GM18526 (cell line): ENCODE measurements at regions not wholly inside any gene's neighbourhood (a gene's known extent, or its start where the extent isn't known, plus 50 kb on each side); places are given as distances from the start of the nearest gene placed in this dataset.

Experiments
- POLR2A ChIP-seq: IDR thresholded peaks from 3 replicates; pipeline ENCODE4 v1.6.1; 2011; ENCODE audit not compliant: insufficient read length; ENCODE audit errors: extremely low read depth

DNA sequence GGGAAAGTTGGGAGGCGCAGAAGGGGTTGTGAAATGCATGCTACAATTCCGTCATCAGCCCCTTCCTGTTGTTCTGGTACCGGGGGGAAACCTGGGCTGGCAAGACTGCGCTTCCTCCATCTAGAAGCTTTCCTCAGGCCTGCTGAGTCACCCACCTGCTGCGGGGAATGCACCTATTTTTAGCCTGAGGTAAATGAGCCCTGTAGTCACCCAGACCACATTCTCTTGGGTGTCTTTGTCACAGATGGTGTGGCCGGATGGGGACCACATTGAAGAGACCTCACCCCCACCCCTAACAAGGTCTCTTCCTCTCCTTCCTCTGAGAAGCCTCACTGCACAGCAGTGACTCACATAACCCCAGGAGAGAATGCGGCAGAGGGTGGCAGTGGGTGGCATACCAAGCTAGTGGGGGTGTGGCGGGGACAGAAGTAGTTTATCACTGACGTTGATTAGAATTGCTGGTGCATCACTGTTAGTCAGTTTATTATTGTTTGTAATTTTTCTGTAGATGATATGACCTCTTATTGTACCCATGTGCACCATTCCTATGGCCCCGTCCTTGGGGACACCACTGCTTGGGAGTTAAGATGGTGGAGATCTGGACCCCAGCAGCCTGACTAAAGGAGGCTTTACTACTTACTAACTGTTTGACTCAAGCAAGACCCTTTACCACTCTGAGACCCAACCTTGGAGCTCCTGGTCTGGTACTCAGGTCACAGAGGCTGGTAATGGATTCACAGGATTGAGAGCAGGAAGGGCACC, 83.0 kb upstream of the DUSP5 start:
- TF ChIP-seq POLR2A, result peak; percentile 37

DNA sequence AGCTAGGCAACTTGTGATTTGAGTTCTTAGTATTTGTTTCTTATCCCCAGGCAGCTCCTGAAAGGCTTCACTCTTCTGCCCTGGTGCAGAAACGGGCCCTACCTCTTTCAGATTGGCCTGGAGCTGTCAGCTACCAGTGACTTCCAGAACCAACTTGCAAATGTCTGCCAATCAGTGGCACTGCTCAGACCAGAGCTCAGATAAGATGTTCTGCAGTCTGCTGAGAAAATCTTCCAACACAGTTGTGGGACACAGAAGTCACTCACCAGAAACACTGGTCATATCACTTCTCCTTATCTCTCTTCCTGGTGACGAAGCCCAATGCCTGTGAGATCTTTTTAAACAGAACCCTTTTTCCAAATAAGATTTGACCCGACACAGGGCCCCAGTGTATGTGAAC, 81.9 kb upstream of the DUSP5 start:
- TF ChIP-seq POLR2A, result no peak

DNA sequence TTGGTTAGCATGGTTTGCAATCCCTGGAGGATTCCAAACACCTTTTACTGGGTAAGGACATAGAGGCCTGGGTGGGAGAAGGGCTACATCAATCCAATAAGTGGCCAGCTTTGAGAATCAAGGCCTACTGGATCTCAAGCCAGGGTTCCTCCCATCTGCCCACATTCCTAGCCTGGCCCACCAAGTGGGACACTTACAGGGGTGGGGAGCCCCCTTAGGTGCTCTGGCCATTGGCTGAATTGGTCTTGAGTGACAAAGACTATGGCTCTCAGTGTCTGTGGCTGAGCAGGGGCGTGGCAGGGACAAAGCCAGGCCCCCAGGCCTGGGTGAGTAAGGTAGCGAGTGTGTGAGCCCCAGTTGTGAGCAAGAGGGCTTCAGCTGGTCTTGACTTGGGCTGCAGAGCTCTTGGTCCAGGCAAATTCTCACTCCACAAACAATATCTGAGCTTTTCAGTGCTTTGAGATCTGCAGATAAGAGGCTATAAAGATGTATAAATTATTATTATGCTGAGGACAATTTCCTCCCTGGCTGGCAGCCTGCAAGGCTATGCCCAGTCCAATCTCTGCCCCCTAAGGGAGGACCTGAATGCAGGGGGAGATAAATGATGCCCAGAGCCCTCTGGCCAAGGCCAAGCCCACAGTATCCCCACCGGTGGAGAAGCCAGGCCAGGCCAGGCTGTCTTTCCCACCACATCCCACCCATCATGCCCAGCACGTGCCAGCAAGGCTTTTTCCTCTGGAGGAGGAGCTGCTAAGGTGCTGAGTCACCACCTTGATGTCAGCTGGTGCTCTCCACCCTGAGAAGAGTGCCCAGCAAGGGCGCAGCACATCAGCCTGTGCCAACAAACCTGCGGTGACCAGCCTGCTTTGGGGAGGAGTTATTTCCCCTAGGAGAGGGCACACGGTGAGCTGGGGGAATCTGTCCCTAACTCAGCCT, 80.7 kb upstream of the DUSP5 start:
- TF ChIP-seq POLR2A, result no peak

DNA sequence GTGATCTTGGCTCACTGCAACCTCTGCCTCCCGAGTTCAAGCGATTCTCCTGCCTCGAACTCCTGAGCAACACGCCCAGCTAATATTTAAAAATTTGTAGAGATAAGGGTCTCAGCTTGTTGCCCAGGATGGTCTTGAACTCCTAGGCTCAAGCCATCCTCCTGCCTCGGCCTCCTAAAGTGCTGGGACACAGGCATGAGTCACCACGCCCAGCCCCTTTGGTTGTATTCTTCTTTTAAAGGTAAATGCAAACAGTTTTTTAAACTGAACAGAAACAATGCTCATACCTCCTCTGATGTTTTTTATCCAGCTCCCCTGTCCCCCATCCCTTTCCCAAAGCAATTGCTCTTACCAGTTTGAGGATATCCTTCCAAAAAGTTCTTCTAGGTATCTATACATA, 79.5 kb upstream of the DUSP5 start:
- no peak for TF ChIP-seq POLR2A

DNA sequence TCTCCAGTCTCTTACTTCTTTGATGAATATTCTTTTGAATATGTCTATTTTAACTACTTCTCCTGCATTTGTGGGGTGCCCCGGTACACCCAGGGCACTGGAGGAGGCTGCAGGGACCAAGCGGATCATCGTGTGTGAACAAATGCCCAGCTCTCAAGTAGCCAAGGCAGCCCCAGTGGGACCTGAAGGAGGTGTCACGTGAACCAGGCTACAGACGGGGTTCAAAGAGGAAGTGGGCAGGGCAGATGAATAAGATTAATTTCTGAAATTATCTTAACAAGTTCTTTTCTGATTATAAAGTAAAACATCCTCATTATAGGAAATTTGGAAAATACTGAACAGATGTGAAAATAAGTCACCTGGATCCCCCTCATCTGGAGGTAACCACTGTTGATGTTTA, 78.4 kb upstream of the DUSP5 start:
- no peak for TF ChIP-seq POLR2A

DNA sequence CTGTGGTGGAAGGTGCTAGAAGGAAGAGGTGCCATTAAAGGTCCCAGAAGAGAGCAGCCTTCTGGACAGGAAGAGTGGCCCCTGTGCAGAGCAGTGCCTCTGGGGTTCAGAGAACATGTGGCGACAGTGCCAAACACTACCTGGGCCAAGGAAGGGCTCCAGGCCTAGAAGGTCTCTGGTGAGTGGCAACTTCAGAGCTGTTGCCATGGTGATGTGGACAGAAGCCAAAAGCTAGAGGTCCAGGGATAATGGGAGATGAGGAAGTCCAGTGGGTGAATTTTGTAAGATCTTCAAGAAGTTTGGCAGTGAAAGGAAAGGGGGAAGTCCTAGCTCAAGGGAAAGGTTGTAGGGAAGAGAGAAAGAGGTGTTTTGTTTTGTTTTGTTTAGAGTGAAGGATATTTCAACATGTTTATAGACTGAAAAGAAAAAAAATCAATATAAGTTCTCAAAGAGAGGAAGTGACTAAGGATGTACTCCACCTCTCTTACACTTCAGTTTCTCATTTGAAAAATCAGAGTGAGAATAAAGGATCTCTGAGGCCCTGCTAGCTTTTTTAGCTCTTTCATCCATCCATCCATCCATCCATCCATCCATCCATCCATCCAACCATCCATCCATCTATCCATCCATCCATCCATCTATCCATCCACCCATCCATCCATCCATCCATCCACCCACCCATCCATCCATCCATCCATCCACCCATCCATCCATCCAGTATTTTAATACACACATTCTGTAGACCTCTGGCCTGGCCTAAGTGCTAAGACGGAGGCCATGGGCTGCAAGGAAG, 77.1 kb upstream of the DUSP5 start:
- TF ChIP-seq POLR2A, result no peak

DNA sequence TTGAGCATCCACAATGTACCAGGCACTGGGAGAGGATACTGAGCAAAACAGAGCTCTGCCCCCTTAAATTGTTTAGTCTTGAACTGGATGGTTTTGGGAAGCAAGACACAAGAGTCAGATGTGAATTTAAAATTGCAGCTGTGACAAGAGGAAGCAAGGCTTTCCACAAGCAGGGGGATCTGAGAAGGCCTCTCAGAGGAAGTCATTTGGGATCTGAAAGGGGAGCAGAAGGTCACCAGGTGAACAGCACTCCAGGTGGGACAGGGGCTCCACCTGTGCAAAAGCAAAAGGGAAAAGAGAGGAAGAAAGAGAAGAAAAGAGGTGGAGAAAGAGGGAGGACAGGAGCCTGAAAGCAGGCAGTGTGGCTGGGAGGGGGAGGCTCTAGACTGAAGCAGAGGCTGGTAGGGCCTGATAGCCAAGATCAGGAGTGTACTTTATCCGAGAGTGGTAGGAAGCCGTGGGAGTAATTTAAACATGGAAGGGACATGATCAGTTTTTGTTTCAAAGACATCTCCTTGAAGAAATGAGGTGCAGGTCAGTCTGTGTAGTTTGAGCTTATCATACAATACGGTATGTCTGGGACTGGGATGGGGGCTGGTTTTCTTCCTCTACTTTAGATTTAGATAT, 76.1 kb upstream of the DUSP5 start:
- TF ChIP-seq POLR2A, result no peak

DNA sequence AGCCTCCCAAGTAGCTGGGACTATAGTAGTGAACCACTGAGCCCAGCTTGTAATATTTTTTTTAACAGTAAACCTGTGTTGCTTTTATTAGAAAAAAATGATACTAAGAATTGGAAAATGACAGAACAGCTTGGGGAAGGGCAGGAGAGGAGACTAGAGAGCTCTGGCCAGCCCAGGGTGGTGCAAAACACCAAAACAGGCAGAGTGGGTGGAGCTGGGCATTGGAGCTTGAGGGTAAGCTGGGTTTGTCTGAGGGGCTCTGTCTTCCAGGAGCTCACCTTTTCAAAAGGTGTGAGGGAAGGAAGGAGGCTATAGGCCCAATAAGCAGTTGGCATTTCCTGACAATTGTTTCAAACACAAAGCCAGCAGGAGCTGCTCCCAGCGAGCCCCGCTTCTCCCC, 75.2 kb upstream of the DUSP5 start:
- no peak for TF ChIP-seq POLR2A

DNA sequence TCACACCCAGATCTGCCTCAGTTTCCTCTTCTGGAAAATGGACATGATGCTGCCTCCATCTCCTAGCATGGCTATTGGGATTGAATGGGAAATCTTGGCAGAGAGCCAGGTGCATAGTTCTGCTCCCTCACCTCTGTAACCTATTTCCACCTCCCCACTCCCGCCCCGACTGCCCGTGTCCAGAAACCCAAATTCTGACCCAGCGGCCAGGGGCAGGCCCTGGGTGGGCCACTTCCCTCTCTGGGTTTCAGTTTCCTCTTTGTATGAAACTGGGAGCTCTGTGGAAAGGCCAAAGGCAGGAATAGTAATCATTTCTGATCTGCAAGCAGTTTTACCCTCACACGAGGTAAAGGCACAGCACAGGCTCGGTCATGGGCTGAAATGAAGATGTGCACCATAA, 74.1 kb upstream of the DUSP5 start:
- no peak for TF ChIP-seq POLR2A

DNA sequence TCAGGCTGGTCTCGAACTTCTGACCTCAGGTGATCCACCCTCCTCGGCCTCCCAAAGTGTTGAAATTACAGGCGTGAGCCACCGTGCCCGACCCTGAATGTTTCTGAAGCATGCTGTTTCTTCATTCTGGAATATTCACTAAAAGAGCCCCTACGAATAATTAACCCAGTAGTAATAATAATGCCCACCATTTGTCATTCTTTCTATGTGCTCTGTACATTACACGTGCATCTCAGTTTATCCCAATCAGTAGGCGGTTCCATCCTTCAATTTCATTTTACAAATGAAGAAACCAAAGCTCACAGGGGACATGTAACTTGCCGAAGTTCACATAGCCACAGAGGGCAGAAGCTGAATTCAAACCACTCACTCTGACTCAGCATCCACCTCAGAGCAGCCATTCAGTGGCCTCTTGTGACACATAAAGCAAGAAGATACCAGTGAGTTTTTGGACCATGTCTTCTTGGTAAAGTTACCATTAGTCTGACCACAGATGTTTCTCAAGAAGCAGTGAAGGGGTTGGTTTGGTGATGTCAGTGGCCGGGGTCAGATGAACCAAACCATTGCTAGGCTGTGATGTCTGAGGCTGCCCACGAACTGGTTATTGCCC, 71.9 kb upstream of the DUSP5 start:
- no peak for TF ChIP-seq POLR2A

DNA sequence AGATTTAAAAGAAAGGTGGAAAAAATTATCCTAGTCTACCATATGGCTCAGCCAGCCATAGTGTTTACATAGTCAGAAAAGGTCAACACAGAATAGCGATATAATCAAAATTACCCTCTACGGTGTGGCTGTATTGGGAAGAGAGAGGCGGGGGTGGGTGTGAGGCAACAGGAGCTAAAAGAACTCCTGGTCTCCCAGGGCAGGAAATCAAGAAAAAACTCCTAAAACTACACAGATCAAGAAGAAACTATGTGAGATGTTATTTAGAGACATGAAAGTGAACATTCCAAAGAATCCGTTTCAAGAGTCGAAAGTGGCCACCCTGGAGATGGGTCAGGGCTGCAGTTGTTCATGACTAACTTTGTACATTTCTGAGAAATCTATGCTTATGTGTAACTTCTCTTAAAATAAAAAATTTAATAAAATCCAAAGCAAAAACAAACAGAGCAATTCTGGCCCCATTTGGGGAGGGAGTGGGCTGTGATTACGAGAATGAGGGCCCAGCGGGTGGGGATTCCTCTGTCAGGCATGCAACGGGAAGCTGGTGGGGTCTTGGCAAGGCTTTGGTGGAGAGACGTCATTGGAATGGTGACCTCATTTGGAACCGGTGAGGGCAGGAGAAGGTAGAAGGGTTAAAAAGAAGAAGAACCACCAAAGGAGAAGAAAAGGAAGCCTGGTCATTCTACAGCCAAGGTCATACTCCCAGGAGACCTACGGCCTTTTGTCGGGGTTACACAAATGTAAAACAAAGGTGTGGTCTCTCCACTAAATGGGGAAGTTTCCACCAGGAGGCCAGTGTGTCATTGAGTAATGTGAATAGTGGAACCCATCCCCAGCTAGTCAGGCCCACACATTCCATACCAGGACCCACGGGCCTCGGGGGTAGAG, 71.2 kb upstream of the DUSP5 start:
- TF ChIP-seq POLR2A, result no peak

DNA sequence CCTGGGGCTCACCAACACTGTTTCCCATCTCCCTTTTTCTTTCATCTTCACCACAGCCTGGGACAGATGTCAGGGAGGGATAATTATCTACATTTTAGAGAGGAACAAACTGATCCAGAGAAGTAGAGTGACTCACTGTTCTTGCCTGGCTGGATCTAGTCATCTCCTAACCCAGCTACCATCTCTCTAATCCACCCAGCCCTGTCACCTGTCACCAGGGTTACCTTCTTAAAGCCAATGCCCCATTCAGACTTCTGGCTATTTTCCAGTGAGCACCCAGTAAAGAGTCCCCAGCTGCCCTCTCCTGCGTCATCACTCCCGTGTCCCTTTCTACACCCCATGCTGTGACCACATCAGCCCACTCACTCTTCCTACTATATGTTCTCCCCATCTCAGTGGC, 68.4 kb upstream of the DUSP5 start:
- no peak for TF ChIP-seq POLR2A

DNA sequence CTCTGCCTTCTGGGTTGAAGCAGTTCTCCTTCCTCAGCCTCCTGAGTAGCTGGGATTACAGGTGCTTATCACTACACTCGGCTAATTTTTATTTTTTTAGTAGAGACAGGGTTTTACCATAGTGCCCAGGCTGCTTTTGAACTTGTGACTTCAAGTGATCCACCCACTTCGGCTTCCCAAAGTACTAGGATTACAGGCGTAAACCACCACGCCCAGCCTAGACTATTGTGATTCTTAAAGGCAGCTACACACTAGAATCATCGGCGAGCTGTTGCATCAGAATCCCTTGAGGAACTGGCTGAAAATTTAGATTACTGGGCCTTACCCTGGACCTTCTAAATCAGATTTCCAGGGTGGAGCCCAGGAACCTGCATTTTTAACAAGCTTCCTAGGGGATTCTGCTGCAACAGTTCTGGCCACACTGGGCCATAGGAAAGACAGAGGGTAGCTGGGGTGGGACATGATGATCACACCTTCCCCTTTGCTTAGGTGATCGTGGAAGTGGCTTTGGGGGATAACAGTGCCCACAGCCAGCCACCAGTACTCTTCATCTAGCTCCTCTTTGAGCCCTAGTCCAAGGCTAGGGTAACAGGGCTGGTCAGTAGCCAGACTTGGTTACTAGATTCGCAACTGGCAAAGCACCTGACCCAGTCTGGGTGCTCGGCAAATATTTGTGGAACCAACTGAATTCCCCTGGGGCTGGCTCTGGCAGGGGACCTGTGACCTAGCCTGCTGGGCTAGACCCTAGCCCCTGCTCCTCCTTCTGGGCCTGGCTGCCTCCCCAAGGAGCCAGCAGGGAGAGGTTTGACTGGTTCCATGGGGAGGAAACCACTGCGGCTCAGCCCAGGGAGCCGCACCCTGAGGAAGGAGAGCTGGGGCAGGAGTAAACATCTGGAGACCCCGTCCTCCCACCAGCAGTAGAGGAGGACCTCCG, 67.1 kb upstream of the DUSP5 start:
- TF ChIP-seq POLR2A, result no peak
